NCI-H510A (cell line): ENCODE measurements at regions not wholly inside any gene's neighbourhood (a gene's known extent, or its start where the extent isn't known, plus 50 kb on each side); places are given as distances from the start of the nearest gene placed in this dataset.
"Not testable (repeated sequence)": the region's sequence is repeated elsewhere in the genome, so short reads cannot be mapped to it uniquely, and the experiment has no call there.

Experiments used
- DNase-seq: peaks from one replicate; lab custom pipeline; 2025; lab: John Stamatoyannopoulos, UW

GRCh38 chr1:104019675-104020049 lies 270.0 kb downstream of the AMY1C start:
- no peak for DNase-seq

GRCh38 chr1:104028416-104029035 lies 278.8 kb downstream of the AMY1C start:
- no peak for DNase-seq

GRCh38 chr1:104029456-104029970 lies 279.8 kb downstream of the AMY1C start:
- DNase-seq: no peak

- DNase-seq: no peak
Measured at GRCh38 chr1:104056786-104057185, 307.1 kb downstream of the AMY1C start.

- peak; percentile 55 for DNase-seq
Measured at GRCh38 chr1:104057219-104057898, 307.7 kb downstream of the AMY1C start.

- DNase-seq: not testable (repeated sequence)
Measured at GRCh38 chr1:104061637-104062036, 311.9 kb downstream of the AMY1C start.

- no peak for DNase-seq
Measured at GRCh38 chr1:104064399-104064798, 314.7 kb downstream of the AMY1C start.

- no peak for DNase-seq
Measured at GRCh38 chr1:104072915-104073371, 323.2 kb downstream of the AMY1C start.

- DNase-seq: no peak
Measured at GRCh38 chr1:104073463-104073902, 323.8 kb downstream of the AMY1C start.

GRCh38 chr1:104082221-104082620 lies 332.5 kb downstream of the AMY1C start:
- no peak for DNase-seq

GRCh38 chr1:104084380-104084779 lies 334.7 kb downstream of the AMY1C start:
- DNase-seq: no peak

GRCh38 chr1:104092698-104093097 lies 343.0 kb downstream of the AMY1C start:
- no peak for DNase-seq

GRCh38 chr1:104098837-104099236 lies 349.1 kb downstream of the AMY1C start:
- DNase-seq: no peak

GRCh38 chr1:104100115-104100514 lies 350.4 kb downstream of the AMY1C start:
- DNase-seq: no peak

- no peak for DNase-seq
Measured at GRCh38 chr1:104105465-104105864, 355.8 kb downstream of the AMY1C start.

GRCh38 chr1:104120525-104120924 lies 370.8 kb downstream of the AMY1C start:
- no peak for DNase-seq

- no peak for DNase-seq
Measured at GRCh38 chr1:104121271-104121670, 371.6 kb downstream of the AMY1C start.

- no peak for DNase-seq
Measured at GRCh38 chr1:104125266-104125665, 375.6 kb downstream of the AMY1C start.

GRCh38 chr1:104125970-104126369 lies 376.3 kb downstream of the AMY1C start:
- no peak for DNase-seq

GRCh38 chr1:104132382-104132973 lies 382.8 kb downstream of the AMY1C start:
- DNase-seq: no peak

- DNase-seq: not testable (repeated sequence)
Measured at GRCh38 chr1:104135036-104135435, 385.3 kb downstream of the AMY1C start.

- DNase-seq: no peak
Measured at GRCh38 chr1:104136621-104137020, 386.9 kb downstream of the AMY1C start.

- DNase-seq: no peak
Measured at GRCh38 chr1:104156738-104157137, 407.0 kb downstream of the AMY1C start.
